HepG2 (cell line): ENCODE measurements at regions not wholly inside any gene's neighbourhood (a gene's known extent, or its start where the extent isn't known, plus 50 kb on each side); places are given as distances from the start of the nearest gene placed in this dataset.

Experiments
- ATAC-seq: fragments of 200-7000 bp; cut with Tn5 transposase; 3 replicates; pipeline ENCODE4 v1.9.1; 2020; ENCODE audit warnings: mild to moderate bottlenecking, moderate library complexity
- BruUV-seq: library from RNA; stranded (reverse); fragments of 400-500 nt; replicated peaks from 2 replicates; lab custom pipeline; 2021; lab: Mats Ljungman, UMichigan
- CTCF ChIA-PET: fragments of 300-600 bp; formaldehyde crosslinking; extraction: SDS; loops from one replicate; lab custom pipeline; 2021; ENCODE audit warnings: low total read pairs, inconsistent platforms, low intra/inter-chr PET ratio; lab: Yijun Ruan, JAX
- POLR2A ChIA-PET: fragments of 350-600 bp; sonication (Branson Sonifier 250); formaldehyde crosslinking; loops from one replicate; lab custom pipeline; 2020; ENCODE audit warnings: antibody characterized with exemption, inconsistent platforms; lab: Yijun Ruan, JAX
- DNase-seq: peaks from one replicate; pipeline ENCODE4 v3.0.0-alpha.2; 2015; ENCODE audit warnings: low spot score
- FAIRE-seq: peaks from 3 replicates; lab custom pipeline; 2011; peaks lifted over from hg19 to GRCh38; lab: Jason Lieb, UNC
- H2AFZ ChIP-seq: one replicate; pipeline ENCODE4 v1.6.1; 2011; ENCODE audit warnings: low read length, inconsistent platforms
- H3K27ac ChIP-seq: fragments of 300-600 bp; 3 replicates; pipeline ENCODE4 v1.8.0; 2011; ENCODE audit warnings: mixed run types, mild to moderate bottlenecking, mixed read lengths, low read length, inconsistent platforms; ENCODE audit not compliant: insufficient read depth; ENCODE audit errors: extremely low read length
- H3K27me3 ChIP-seq, 2 experiments: fragments of 200-600 bp in 1 of 2; 2 replicates in 1 of 2; 3 replicates in 1 of 2; pipeline versions ENCODE4 v1.6.0 to v1.8.0; 2011; ENCODE audit warnings: low read length in 2 of 2, mild to moderate bottlenecking in 2 of 2, moderate library complexity in 2 of 2, inconsistent platforms in 1 of 2; ENCODE audit not compliant: insufficient read depth in 2 of 2, control insufficient read depth in 1 of 2
- H3K36me3 ChIP-seq, 2 experiments: fragments of 200-600 bp in 1 of 2; replicated peaks in 1 of 2; 2 replicates in 1 of 2; 3 replicates in 1 of 2; pipeline versions ENCODE4 v1.5.1 to v1.8.0; 2011; ENCODE audit warnings: low read length in 2 of 2, inconsistent platforms in 1 of 2; ENCODE audit not compliant: insufficient read depth in 2 of 2, control insufficient read depth in 1 of 2
- H3K4me1 ChIP-seq: 2 replicates; pipeline ENCODE4 v1.5.1; 2012; ENCODE audit warnings: low read length, inconsistent platforms; ENCODE audit not compliant: insufficient read depth
- H3K4me2 ChIP-seq: 2 replicates; pipeline ENCODE4 v1.6.0; 2011; ENCODE audit warnings: low read depth, low read length, inconsistent platforms
- H3K4me3 ChIP-seq, 3 experiments: fragments of 200-600 bp in 1 of 3; sonication (generic), shearing (Covaris generic) in 1 of 3; replicated peaks in 1 of 3; 2 replicates each; pipeline ENCODE4 v1.5.1; 2011 to 2016; ENCODE audit warnings: low read length in 3 of 3, inconsistent platforms in 2 of 3, low read depth in 2 of 3, mild to moderate bottlenecking in 2 of 3, control low read depth in 1 of 3, mixed read lengths in 1 of 3; ENCODE audit not compliant: insufficient read depth in 1 of 3
- H3K79me2 ChIP-seq: one replicate; pipeline ENCODE4 v1.6.1; 2011; ENCODE audit warnings: low read length, inconsistent platforms; ENCODE audit not compliant: insufficient read depth
- H3K9ac ChIP-seq: 2 replicates; pipeline ENCODE4 v1.6.0; 2011; ENCODE audit warnings: mild to moderate bottlenecking, low read depth, low read length, inconsistent platforms; ENCODE audit not compliant: insufficient read depth
- H3K9me3 ChIP-seq: 2 replicates; pipeline ENCODE4 v1.5.1; 2012; ENCODE audit warnings: mild to moderate bottlenecking, low read length
- H4K20me1 ChIP-seq: 2 replicates; pipeline ENCODE4 v1.6.0; 2011; ENCODE audit warnings: inconsistent platforms, mild to moderate bottlenecking, low read length, moderate library complexity; ENCODE audit not compliant: insufficient read depth
- EEA1 ChIP-seq: sonication (generic); formaldehyde crosslinking; IDR thresholded peaks from 2 replicates; pipeline ENCODE4 v1.5.1; 2020; ENCODE audit warnings: mild to moderate bottlenecking, missing genetic modification reagents, borderline replicate concordance
- NAIF1 ChIP-seq: sonication (generic); formaldehyde crosslinking; IDR thresholded peaks from 2 replicates; pipeline ENCODE4 v1.5.0; 2020; ENCODE audit warnings: mild to moderate bottlenecking, missing genetic modification reagents, borderline replicate concordance
- SMAD1 ChIP-seq: sonication (generic); formaldehyde crosslinking; IDR thresholded peaks from 2 replicates; pipeline ENCODE4 v1.4.0; 2020; ENCODE audit warnings: missing genetic modification reagents, low read depth, mild to moderate bottlenecking, borderline replicate concordance
- SMC3 ChIP-seq: IDR thresholded peaks from 2 replicates; pipeline ENCODE4 v1.6.1; 2011; ENCODE audit warnings: low read length, improper control_type of control experiment
- ZIK1 ChIP-seq: sonication (generic); formaldehyde crosslinking; IDR thresholded peaks from 2 replicates; pipeline ENCODE4 v1.5.0; 2020; ENCODE audit warnings: mild to moderate bottlenecking, low read depth, missing genetic modification reagents, borderline replicate concordance
- ZNF205 ChIP-seq: IDR thresholded peaks from 2 replicates; pipeline ENCODE4 v1.6.1; 2018; ENCODE audit warnings: missing biosample characterization, missing genetic modification reagents
- ZNF274 ChIP-seq: sonication (generic); formaldehyde crosslinking; IDR thresholded peaks from 2 replicates; pipeline ENCODE4 v1.5.1; 2020; ENCODE audit warnings: mild to moderate bottlenecking, missing genetic modification reagents
- ZNF703 ChIP-seq: sonication (generic); formaldehyde crosslinking; IDR thresholded peaks from 2 replicates; pipeline ENCODE4 v1.5.1; 2020; ENCODE audit warnings: missing genetic modification reagents, mild to moderate bottlenecking, moderate library complexity, borderline replicate concordance
- WGBS: methylation state at CpG from one replicate; pipeline ENCODE4 v1.1.6; 2017; ENCODE audit warnings: low lambda C conversion rate; 5-methylcytosine and 5-hydroxymethylcytosine counted together
- in situ Hi-C: cut with HindIII; loops from 2 replicates; pipeline ENCODE4 v1.10.0; 2017; ENCODE audit warnings: low pct_unique_long_range_greater_than_20kb; ENCODE audit not compliant: extremely low pct_ligation_motif_present
- intact Hi-C: fragments of 100-400 bp; cut with micrococcal nuclease; formaldehyde crosslinking; loops from one replicate; pipeline ENCODE4 v1.10.0; 2022; ENCODE audit not compliant: unreplicated experiment
- TF ChIP-seq, protein P1 (sequence below): sonication (generic); formaldehyde crosslinking; conservative IDR thresholded peaks from 2 replicates; pipeline ENCODE4 v1.4.0; 2020; ENCODE audit warnings: missing genetic modification reagents
- TF ChIP-seq, protein P2 (sequence below): sonication (generic); formaldehyde crosslinking; IDR thresholded peaks from 2 replicates; pipeline ENCODE4 v1.4.0; 2020; ENCODE audit warnings: missing genetic modification reagents
- TF ChIP-seq, protein P3 (sequence below): sonication (generic); formaldehyde crosslinking; IDR thresholded peaks from 2 replicates; pipeline ENCODE4 v1.4.0; 2020; ENCODE audit warnings: mild to moderate bottlenecking, missing genetic modification reagents
- TF ChIP-seq, protein P4 (sequence below): sonication (generic); formaldehyde crosslinking; IDR thresholded peaks from 2 replicates; pipeline ENCODE4 v1.5.1; 2020; ENCODE audit warnings: mild to moderate bottlenecking, missing genetic modification reagents

- TF ChIP-seq, protein P1, sequence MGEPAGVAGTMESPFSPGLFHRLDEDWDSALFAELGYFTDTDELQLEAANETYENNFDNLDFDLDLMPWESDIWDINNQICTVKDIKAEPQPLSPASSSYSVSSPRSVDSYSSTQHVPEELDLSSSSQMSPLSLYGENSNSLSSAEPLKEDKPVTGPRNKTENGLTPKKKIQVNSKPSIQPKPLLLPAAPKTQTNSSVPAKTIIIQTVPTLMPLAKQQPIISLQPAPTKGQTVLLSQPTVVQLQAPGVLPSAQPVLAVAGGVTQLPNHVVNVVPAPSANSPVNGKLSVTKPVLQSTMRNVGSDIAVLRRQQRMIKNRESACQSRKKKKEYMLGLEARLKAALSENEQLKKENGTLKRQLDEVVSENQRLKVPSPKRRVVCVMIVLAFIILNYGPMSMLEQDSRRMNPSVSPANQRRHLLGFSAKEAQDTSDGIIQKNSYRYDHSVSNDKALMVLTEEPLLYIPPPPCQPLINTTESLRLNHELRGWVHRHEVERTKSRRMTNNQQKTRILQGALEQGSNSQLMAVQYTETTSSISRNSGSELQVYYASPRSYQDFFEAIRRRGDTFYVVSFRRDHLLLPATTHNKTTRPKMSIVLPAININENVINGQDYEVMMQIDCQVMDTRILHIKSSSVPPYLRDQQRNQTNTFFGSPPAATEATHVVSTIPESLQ (CRISPR knock-in tag), result no peak
- no peak for TF ChIP-seq ZNF274 (CRISPR knock-in tag)
Measured at GRCh38 chrX:39756086-39756883, 341.5 kb downstream of the BCOR start (continued).

DNA sequence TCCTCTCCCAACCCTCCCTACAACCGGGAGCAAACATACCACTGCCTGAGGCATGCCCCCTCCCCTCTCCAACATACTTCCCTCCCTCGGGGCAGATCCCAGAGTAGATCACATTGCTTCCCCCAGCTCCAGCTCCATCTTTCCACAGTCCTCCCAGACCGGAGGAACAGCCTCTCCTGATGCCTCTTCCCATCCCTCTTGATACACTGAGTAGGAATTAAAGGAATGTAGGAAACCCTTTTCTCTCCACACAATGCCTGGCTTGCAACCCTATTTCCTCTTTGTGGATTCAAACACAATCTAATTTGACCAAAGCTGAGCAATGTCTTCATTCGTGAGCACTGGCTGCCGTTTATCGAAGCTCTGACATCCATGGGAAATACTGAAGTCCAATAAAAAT is 339.8 kb downstream of the BCOR start:
- Histone ChIP-seq H3K36me3 (no peaks in the 10 kb centered on the region), H3K27me3 (no peaks in the 10 kb centered on the region; a peak in 2 of 5 replicates), H2AFZ (no peak overlapping the region), H3K9me3 (no peaks in the 10 kb centered on the region), H3K4me1 (peaks cover 24% of the 10 kb centered on the region), H3K9ac (no peak overlapping the region), H3K4me2 (no peak overlapping the region), H3K79me2 (no peaks in the 10 kb centered on the region), H3K27ac (no peak overlapping the region), H4K20me1 (no peaks in the 10 kb centered on the region), H3K4me3 (no peak overlapping the region)
- ChIA-PET POLR2A (no interaction called here), CTCF (no interaction called here)
- ATAC-seq (no peak), DNase-seq (no peak), FAIRE-seq (no peak)
- in situ Hi-C loops (no loop called here), intact Hi-C loops (no loop called here)
- 57% methylated on average over 5 of the region's 6 CpGs for WGBS
- no TSS peak for BruUV-seq
- no peak for TF ChIP-seq SMAD1
- no peak for TF ChIP-seq SMC3
- TF ChIP-seq, protein P2, sequence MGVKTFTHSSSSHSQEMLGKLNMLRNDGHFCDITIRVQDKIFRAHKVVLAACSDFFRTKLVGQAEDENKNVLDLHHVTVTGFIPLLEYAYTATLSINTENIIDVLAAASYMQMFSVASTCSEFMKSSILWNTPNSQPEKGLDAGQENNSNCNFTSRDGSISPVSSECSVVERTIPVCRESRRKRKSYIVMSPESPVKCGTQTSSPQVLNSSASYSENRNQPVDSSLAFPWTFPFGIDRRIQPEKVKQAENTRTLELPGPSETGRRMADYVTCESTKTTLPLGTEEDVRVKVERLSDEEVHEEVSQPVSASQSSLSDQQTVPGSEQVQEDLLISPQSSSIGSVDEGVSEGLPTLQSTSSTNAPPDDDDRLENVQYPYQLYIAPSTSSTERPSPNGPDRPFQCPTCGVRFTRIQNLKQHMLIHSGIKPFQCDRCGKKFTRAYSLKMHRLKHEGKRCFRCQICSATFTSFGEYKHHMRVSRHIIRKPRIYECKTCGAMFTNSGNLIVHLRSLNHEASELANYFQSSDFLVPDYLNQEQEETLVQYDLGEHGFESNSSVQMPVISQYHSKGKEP (CRISPR knock-in tag), result no peak
- TF ChIP-seq, protein P3, sequence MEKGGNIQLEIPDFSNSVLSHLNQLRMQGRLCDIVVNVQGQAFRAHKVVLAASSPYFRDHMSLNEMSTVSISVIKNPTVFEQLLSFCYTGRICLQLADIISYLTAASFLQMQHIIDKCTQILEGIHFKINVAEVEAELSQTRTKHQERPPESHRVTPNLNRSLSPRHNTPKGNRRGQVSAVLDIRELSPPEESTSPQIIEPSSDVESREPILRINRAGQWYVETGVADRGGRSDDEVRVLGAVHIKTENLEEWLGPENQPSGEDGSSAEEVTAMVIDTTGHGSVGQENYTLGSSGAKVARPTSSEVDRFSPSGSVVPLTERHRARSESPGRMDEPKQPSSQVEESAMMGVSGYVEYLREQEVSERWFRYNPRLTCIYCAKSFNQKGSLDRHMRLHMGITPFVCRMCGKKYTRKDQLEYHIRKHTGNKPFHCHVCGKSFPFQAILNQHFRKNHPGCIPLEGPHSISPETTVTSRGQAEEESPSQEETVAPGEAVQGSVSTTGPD (CRISPR knock-in tag), result no peak
- no peak for TF ChIP-seq NAIF1
- TF ChIP-seq ZNF205 (CRISPR knock-in tag), result no peak
- no peak for TF ChIP-seq ZIK1 (CRISPR knock-in tag)
- TF ChIP-seq, protein P4, sequence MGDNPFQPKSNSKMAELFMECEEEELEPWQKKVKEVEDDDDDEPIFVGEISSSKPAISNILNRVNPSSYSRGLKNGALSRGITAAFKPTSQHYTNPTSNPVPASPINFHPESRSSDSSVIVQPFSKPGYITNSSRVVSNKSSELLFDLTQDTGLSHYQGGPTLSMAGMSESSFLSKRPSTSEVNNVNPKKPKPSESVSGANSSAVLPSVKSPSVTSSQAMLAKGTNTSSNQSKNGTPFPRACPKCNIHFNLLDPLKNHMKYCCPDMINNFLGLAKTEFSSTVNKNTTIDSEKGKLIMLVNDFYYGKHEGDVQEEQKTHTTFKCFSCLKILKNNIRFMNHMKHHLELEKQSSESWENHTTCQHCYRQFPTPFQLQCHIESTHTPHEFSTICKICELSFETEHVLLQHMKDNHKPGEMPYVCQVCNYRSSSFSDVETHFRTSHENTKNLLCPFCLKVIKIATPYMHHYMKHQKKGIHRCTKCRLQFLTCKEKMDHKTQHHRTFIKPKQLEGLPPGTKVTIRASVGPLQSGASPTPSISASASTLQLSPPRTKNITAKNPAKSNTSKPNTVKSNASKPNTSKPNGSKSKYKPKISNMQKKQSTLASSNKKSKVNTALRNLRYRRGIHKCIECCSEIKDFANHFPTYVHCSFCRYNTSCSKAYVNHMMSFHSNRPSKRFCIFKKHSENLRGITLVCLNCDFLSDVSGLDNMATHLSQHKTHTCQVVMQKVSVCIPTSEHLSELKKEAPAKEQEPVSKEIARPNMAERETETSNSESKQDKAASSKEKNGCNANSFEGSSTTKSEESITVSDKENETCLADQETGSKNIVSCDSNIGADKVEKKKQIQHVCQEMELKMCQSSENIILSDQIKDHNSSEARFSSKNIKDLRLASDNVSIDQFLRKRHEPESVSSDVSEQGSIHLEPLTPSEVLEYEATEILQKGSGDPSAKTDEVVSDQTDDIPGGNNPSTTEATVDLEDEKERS (CRISPR knock-in tag), result no peak
- no peak for TF ChIP-seq ZNF703
- no peak for TF ChIP-seq EEA1 (CRISPR knock-in tag)
